ENCODE measurements at regions not wholly inside any gene's neighbourhood (a gene's known extent, or its start where the extent isn't known, plus 50 kb on each side); places are given as distances from the start of the nearest gene placed in this dataset.
"Not testable (repeated sequence)": the region's sequence is repeated elsewhere in the genome, so short reads cannot be mapped to it uniquely, and the experiment has no call there.

GRCh38 chr5:58300346-58300895 is 159.5 kb downstream of the PLK2 start:
- no peak for DNase-seq (ENCODE audit: low read depth)

GRCh38 chr5:58299256-58299655 is 160.6 kb downstream of the PLK2 start:
- DNase-seq (ENCODE audit: low read depth): no peak

GRCh38 chr5:58294598-58295305 is 165.1 kb downstream of the PLK2 start:
- peak; percentile 82 for DNase-seq (ENCODE audit: low read depth)

- not testable (repeated sequence) for DNase-seq (ENCODE audit: low read depth)
Observed at GRCh38 chr5:58288275-58288674, 171.6 kb downstream of the PLK2 start.

GRCh38 chr5:58286741-58287140 is 173.1 kb downstream of the PLK2 start:
- no peak for DNase-seq (ENCODE audit: low read depth)

GRCh38 chr5:58285900-58286299 is 174.0 kb downstream of the PLK2 start:
- DNase-seq (ENCODE audit: low read depth): no peak

GRCh38 chr5:58284886-58285285 is 175.0 kb downstream of the PLK2 start:
- no peak for DNase-seq (ENCODE audit: low read depth)

- no peak for DNase-seq (ENCODE audit: low read depth)
Observed at GRCh38 chr5:58281189-58281588, 178.7 kb downstream of the PLK2 start.

GRCh38 chr5:58279259-58279658 is 180.6 kb downstream of the PLK2 start:
- DNase-seq (ENCODE audit: low read depth): peak; percentile 10

GRCh38 chr5:58276431-58276830 is 183.5 kb downstream of the PLK2 start:
- no peak for DNase-seq (ENCODE audit: low read depth)

- DNase-seq (ENCODE audit: low read depth): no peak
Observed at GRCh38 chr5:58275516-58275915, 184.4 kb downstream of the PLK2 start.

GRCh38 chr5:58274191-58274590 is 185.7 kb downstream of the PLK2 start:
- DNase-seq (ENCODE audit: low read depth): peak; percentile 36

- DNase-seq (ENCODE audit: low read depth): no peak
Observed at GRCh38 chr5:58273711-58274110, 186.2 kb downstream of the PLK2 start.

- no peak for DNase-seq (ENCODE audit: low read depth)
Observed at GRCh38 chr5:58268268-58268667, 191.6 kb downstream of the PLK2 start.

GRCh38 chr5:58266402-58266801 is 193.5 kb downstream of the PLK2 start:
- DNase-seq (ENCODE audit: low read depth): peak; percentile 62

GRCh38 chr5:58265246-58265930 is 194.5 kb downstream of the PLK2 start:
- DNase-seq (ENCODE audit: low read depth): no peak

GRCh38 chr5:58264276-58264675 is 195.6 kb downstream of the PLK2 start:
- no peak for DNase-seq (ENCODE audit: low read depth)

GRCh38 chr5:58263296-58263695 is 196.6 kb downstream of the PLK2 start:
- no peak for DNase-seq (ENCODE audit: low read depth)

GRCh38 chr5:58262226-58262625 is 197.7 kb downstream of the PLK2 start:
- peak; percentile 69 for DNase-seq (ENCODE audit: low read depth)

- DNase-seq (ENCODE audit: low read depth): peak; percentile 66
Observed at GRCh38 chr5:58261605-58262004, 198.3 kb downstream of the PLK2 start.

GRCh38 chr5:58260243-58260642 is 199.6 kb downstream of the PLK2 start:
- no peak for DNase-seq (ENCODE audit: low read depth)

GRCh38 chr5:58259685-58260152 is 200.2 kb downstream of the PLK2 start:
- peak; percentile 99 for DNase-seq (ENCODE audit: low read depth)

- peak; percentile 38 for DNase-seq (ENCODE audit: low read depth)
Observed at GRCh38 chr5:58258984-58259684, 200.8 kb downstream of the PLK2 start.

Measured in ELR (cell line).